ENCODE measurements at regions not wholly inside any gene's neighbourhood (a gene's known extent, or its start where the extent isn't known, plus 50 kb on each side); places are given as distances from the start of the nearest gene placed in this dataset.

DNA sequence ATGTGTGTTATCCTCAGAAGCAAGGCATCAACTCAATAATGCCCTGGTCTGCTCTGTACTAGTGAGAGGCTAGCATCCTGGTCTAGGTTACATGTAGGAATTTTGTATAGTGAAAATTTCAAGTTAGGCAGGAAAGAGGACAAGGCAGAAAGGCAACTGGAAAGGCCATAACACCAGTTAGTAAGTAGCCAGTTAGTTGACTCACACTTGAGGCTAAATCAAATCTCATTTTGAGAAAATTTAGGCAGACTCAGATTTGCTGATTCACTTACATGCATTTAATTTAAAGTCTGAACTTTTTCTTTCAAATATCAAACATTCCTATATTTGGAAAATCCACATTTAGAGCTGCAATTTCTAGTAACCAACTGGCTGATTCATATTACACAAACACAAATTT, 184.5 kb upstream of the TCF21 start:
- TF ChIP-seq POLR2AphosphoS5 (IDR thresholded peaks at IDR 0.05) (no peak), POLR2A (IDR thresholded peaks at IDR 0.05) (no peak), EP300 (IDR thresholded peaks at IDR 0.05) (no peak)
- TF ChIP-seq, protein P1, sequence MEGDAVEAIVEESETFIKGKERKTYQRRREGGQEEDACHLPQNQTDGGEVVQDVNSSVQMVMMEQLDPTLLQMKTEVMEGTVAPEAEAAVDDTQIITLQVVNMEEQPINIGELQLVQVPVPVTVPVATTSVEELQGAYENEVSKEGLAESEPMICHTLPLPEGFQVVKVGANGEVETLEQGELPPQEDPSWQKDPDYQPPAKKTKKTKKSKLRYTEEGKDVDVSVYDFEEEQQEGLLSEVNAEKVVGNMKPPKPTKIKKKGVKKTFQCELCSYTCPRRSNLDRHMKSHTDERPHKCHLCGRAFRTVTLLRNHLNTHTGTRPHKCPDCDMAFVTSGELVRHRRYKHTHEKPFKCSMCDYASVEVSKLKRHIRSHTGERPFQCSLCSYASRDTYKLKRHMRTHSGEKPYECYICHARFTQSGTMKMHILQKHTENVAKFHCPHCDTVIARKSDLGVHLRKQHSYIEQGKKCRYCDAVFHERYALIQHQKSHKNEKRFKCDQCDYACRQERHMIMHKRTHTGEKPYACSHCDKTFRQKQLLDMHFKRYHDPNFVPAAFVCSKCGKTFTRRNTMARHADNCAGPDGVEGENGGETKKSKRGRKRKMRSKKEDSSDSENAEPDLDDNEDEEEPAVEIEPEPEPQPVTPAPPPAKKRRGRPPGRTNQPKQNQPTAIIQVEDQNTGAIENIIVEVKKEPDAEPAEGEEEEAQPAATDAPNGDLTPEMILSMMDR (IDR thresholded peaks at IDR 0.05) = no peak
- Histone ChIP-seq H3K27ac (peak overlapping the region in 2 of 4 donors; percentile 32 to 38), H3K4me1 (no peaks in the 10 kb centered on the region), H3K36me3 (no peaks in the 10 kb centered on the region), H3K27me3 (no peaks in the 10 kb centered on the region), H3K9me3 (no peaks in the 10 kb centered on the region), H3K4me3 (no peak overlapping the region)
- intact Hi-C loops (cut with DNase I) = no loop called here
- no peak for DNase-seq

DNA sequence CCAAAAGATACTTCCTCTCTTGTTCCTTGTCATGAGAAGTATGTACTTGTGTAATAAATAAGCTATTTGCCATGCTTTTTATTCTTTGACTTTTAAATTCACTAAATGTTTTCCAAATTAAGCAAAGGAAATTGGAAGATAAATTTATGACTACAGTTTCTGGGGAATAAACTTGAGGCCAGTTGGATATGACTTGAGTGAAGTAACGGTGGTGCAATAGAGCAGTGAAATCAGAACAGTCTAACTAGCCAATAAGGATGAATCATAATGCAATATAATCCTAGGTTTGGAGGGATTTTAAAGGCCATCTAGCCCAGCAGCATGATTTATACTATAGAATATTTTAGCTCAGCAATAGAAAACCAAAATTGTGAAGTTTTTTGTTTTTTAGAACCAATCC, 183.8 kb upstream of the TCF21 start:
- WGBS, 2 donors = 10 to 53% methylated on average over 1 of the region's 1 CpG
- no peak for DNase-seq
- intact Hi-C loops (cut with DNase I) = loop anchor here (5.0 kb wide), 1 partner anchor 42 kb away; no protein-coding TSS in a partner anchor
- no peaks in the 10 kb centered on the region for H3K36me3 ChIP-seq
- H3K27ac ChIP-seq = peak overlapping the region in 2 of 4 donors; percentile 32 to 38
- no peaks in the 10 kb centered on the region for H3K4me1 ChIP-seq
- no peaks in the 10 kb centered on the region for H3K27me3 ChIP-seq
- no peak overlapping the region for H3K4me3 ChIP-seq
- TF ChIP-seq, protein P1 (IDR thresholded peaks at IDR 0.05) = no peak
- TF ChIP-seq POLR2AphosphoS5 (IDR thresholded peaks at IDR 0.05) = peak; percentile 26 to 39 (median 28)
- H3K9me3 ChIP-seq = no peaks in the 10 kb centered on the region

DNA sequence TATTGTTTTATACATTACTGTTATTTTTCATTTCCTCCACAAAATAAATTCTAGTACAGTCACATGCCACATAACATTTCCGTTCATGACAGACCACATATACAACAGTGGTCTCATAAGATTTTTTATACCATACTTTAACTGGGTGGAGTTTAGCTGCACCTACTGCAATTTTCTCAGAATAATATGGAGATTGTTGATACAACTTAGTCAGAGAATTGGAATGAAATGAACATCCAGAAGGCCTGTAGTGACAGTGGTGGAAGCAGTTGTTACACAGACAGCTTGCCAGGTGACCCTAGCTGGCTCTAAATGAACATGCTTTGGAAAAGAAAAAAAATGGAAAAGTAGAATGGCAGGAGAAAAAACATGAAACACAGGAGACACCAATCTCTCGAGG, 183.2 kb upstream of the TCF21 start:
- no peak for DNase-seq
- intact Hi-C loops (cut with DNase I) = loop anchor here (5.0 kb wide), 1 partner anchor 42 kb away; no protein-coding TSS in a partner anchor
- no peaks in the 10 kb centered on the region for H3K27me3 ChIP-seq
- no peak for TF ChIP-seq POLR2A (IDR thresholded peaks at IDR 0.05)
- no peak for TF ChIP-seq EP300 (IDR thresholded peaks at IDR 0.05)
- TF ChIP-seq, protein P1 (IDR thresholded peaks at IDR 0.05) = no peak
- WGBS, 2 donors = 54 to 80% methylated on average over 2 of the region's 2 CpGs
- H3K9me3 ChIP-seq = no peaks in the 10 kb centered on the region
- H3K27ac ChIP-seq = no peak overlapping the region
- no peaks in the 10 kb centered on the region for H3K36me3 ChIP-seq
- no peaks in the 10 kb centered on the region for H3K4me1 ChIP-seq
- H3K4me3 ChIP-seq = no peak overlapping the region

DNA sequence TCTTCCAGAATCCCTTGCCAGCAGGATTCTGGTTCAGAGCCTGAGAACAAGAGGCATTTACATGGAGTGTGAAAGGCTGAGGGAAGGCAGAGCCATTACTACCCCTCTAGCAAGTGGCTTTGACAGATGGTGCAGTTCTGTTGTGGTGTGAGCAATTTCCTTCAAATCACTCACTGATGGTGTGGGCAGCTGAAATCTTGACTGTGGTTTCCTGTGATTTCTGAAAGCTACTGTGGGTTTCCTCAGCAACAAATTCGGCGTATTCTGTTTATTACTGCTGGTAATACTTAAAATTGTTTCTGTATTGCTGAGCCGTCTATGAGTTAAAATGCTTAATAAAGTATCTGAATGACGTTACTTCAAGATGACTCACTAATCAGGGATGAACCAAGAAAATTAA, 181.5 kb upstream of the TCF21 start:
- intact Hi-C loops (cut with DNase I) = loop anchor here (5.0 kb wide), 1 partner anchor 40 kb away; no protein-coding TSS in a partner anchor
- no peak for DNase-seq
- no peaks in the 10 kb centered on the region for H3K9me3 ChIP-seq
- H3K4me3 ChIP-seq = no peak overlapping the region
- TF ChIP-seq POLR2A (IDR thresholded peaks at IDR 0.05) = no peak
- no peak for TF ChIP-seq EP300 (IDR thresholded peaks at IDR 0.05)
- TF ChIP-seq POLR2AphosphoS5 (IDR thresholded peaks at IDR 0.05) = no peak
- TF ChIP-seq, protein P1 (IDR thresholded peaks at IDR 0.05) = no peak
- 29 to 64% methylated on average over 4 of the region's 4 CpGs for WGBS, 2 donors
- no peaks in the 10 kb centered on the region for H3K27me3 ChIP-seq
- no peaks in the 10 kb centered on the region for H3K36me3 ChIP-seq
- H3K27ac ChIP-seq = no peak overlapping the region
- H3K4me1 ChIP-seq = no peaks in the 10 kb centered on the region

DNA sequence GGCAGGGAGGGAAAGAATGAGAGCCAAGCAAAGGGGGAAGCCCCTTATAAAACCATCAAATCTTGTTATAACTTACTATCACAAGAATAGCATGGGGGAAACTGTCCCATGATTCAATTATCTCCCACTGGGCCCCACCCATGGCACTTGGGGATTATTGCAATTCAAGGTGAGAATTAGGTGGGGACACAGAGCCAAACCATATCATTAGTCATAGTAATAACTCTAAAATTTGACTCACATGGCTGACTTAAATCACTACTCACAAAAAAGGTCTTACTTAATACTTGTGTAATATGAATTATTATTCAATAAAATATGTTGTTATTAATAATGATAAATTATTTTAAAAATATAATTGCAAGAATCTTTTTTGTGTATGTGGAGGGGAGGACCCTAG, 178.1 kb upstream of the TCF21 start:
- Histone ChIP-seq H3K27me3 (no peaks in the 10 kb centered on the region), H3K4me3 (no peak overlapping the region)

More for the DNA sequence above, 178.1 kb upstream of the TCF21 start:
- intact Hi-C loops (cut with DNase I) = no loop called here
- Histone ChIP-seq H3K9me3 (no peaks in the 10 kb centered on the region), H3K36me3 (no peaks in the 10 kb centered on the region), H3K4me1 (no peaks in the 10 kb centered on the region), H3K27ac (no peak overlapping the region)
- TF ChIP-seq, protein P1 (IDR thresholded peaks at IDR 0.05) = no peak
- TF ChIP-seq POLR2AphosphoS5 (IDR thresholded peaks at IDR 0.05) = no peak
- TF ChIP-seq POLR2A (IDR thresholded peaks at IDR 0.05) = no peak
- TF ChIP-seq EP300 (IDR thresholded peaks at IDR 0.05) = no peak
- no peak for DNase-seq

Data from sigmoid colon (tissue), 6 donors.